ENCODE measurements at regions not wholly inside any gene's neighbourhood (a gene's known extent, or its start where the extent isn't known, plus 50 kb on each side); places are given as distances from the start of the nearest gene placed in this dataset.

DNA sequence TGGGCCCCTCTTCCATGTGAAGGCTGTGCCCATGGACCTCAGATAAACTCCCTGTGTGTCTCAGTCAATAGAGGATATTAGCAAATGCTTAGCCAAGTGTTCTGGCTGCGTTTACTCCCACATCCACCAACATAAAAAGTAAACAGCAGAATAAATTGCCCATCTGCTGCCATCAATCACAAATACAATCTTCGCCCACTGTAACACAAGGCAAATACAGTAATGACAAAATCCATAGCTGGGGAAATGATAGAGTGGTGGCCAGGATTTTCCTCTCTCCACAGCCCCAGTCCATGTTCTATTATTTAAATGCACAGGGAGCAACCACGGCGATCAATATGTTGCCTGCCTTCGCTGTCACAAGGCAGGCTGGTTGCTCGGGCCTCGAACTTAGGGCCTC is 376.5 kb downstream of the UQCRFS1 start:
- DNase-seq (ENCODE audit: low read depth, low spot score) = no peak
- TF ChIP-seq, protein P1, sequence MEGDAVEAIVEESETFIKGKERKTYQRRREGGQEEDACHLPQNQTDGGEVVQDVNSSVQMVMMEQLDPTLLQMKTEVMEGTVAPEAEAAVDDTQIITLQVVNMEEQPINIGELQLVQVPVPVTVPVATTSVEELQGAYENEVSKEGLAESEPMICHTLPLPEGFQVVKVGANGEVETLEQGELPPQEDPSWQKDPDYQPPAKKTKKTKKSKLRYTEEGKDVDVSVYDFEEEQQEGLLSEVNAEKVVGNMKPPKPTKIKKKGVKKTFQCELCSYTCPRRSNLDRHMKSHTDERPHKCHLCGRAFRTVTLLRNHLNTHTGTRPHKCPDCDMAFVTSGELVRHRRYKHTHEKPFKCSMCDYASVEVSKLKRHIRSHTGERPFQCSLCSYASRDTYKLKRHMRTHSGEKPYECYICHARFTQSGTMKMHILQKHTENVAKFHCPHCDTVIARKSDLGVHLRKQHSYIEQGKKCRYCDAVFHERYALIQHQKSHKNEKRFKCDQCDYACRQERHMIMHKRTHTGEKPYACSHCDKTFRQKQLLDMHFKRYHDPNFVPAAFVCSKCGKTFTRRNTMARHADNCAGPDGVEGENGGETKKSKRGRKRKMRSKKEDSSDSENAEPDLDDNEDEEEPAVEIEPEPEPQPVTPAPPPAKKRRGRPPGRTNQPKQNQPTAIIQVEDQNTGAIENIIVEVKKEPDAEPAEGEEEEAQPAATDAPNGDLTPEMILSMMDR (IDR thresholded peaks at IDR 0.05; ENCODE audit: low read depth, low read length) = no peak
- in situ Hi-C loops (cut with HindIII; ENCODE audit: low sequenced_read_pairs) = no loop called here
- no peak overlapping the region for H3K4me3 ChIP-seq (ENCODE audit: low read depth, low read length)

DNA sequence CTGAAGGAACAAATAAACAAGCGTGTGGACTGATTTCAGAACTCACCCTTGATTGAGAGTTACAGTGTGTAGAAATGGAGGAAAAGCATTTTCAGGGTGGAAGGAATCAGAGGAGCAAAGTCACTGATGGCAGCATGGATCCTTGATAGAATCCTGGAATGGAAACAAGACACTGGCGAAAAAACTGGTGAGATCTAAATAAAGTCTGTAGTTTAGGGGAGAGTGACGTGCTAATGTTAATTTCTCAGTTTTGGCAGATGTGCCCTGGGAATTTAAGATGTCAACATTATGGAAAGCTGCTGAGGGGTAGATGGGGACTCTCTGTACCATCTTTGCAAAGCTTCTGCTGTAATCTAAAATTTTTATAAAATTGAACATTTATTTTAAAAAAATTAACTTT is 378.0 kb downstream of the UQCRFS1 start:
- DNase-seq (ENCODE audit: low read depth, low spot score) = no peak
- H3K4me3 ChIP-seq (ENCODE audit: low read depth, low read length) = no peak overlapping the region
- TF ChIP-seq, protein P1 (IDR thresholded peaks at IDR 0.05; ENCODE audit: low read depth, low read length) = no peak
- in situ Hi-C loops (cut with HindIII; ENCODE audit: low sequenced_read_pairs) = no loop called here

DNA sequence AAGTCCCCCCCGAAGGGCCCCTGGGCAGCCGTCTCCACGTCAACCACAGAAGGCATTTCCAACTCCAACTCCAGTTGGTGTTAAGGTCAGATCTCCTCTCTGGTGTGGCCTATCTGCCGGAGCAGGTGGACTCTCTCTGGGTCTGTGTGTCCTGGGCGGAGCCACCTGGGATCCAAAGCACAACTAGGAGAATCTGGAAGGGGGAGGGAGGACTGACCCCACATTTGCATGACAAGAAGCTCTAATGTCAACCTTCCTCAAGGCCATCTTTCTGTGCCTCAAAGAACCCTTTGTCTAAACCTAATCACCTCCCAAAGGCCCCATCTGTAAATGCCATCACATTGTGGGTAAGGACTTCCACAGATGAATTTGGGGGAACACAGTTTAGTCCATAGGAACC is 381.5 kb downstream of the UQCRFS1 start:
- DNase-seq (ENCODE audit: low read depth, low spot score) = no peak
- H3K4me3 ChIP-seq (ENCODE audit: low read depth, low read length) = no peak overlapping the region
- in situ Hi-C loops (cut with HindIII; ENCODE audit: low sequenced_read_pairs) = no loop called here
- TF ChIP-seq, protein P1 (IDR thresholded peaks at IDR 0.05; ENCODE audit: low read depth, low read length) = no peak

DNA sequence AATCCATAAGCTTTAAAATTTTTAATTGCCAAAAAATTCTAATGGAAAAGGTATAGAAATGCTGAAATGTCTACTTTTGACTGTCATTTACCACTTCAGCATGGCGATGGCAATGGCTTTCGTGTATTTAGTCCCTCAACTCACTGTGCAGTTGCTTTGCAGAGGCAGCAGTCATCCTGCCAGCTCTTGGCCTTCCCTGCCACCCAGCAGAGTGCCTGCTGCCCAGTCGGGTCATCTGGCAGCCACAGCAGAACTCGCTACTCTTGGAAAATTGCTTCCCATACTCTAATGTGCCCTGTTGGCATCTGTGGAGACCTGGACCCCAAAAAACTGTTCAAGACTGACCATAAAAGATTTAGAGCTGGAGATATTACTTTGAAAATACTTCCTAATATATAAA is 383.2 kb downstream of the UQCRFS1 start:
- in situ Hi-C loops (cut with HindIII; ENCODE audit: low sequenced_read_pairs) = no loop called here
- TF ChIP-seq, protein P1 (IDR thresholded peaks at IDR 0.05; ENCODE audit: low read depth, low read length) = no peak
- H3K4me3 ChIP-seq (ENCODE audit: low read depth, low read length) = no peak overlapping the region
- no peak for DNase-seq (ENCODE audit: low read depth, low spot score)

DNA sequence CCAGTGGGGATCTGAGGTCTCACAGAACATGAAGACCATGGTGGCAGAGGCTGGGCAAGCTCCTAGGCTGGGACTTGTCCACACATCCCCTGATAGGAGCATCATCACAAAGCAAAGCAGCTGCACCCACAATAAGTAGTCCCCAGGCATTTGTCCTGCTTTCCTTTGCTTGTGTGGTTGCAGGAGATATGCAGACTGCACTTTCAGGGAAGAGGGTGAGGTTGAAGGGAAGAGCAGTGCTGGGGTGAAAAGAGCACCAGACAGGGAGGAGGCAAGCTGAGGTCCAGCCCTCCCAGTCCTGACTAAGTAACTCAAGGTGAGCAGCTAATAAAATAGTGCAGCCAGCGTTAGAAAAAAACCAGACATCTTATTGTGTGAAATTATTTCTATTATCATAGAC is 383.6 kb downstream of the UQCRFS1 start:
- TF ChIP-seq, protein P1 (IDR thresholded peaks at IDR 0.05; ENCODE audit: low read depth, low read length) = no peak
- in situ Hi-C loops (cut with HindIII; ENCODE audit: low sequenced_read_pairs) = no loop called here
- H3K4me3 ChIP-seq (ENCODE audit: low read depth, low read length) = no peak overlapping the region
- DNase-seq (ENCODE audit: low read depth, low spot score) = no peak

DNA sequence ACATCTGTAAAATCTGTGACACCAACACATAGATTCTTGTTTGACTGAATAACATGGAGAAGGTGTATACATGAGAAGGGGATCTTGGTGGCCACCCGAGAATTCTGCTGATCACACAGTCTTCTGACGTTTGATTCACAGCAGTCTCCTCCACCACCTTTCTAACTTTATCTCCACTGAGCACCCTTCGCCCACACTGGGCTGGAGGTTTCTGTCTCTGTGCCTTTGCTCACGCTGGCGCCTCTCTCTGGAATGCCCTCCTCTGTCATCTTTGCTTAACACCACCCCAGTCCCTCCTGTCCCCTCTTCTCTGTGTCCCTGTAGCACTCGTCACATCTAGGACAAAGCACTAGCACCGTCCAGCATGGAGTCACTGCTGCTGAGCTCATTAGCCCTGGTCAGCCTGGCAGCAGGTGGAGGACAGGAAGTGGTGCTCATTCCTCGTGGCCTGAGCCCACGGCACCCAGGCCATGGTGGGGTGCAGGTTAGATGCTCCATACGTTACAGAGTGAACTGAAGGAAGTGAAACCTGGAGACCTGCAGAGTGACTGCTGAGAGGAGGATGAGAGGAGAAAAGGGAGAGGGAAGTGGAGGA is 384.6 kb downstream of the UQCRFS1 start:
- in situ Hi-C loops (cut with HindIII; ENCODE audit: low sequenced_read_pairs) = no loop called here
- no peak for DNase-seq (ENCODE audit: low read depth, low spot score)
- H3K4me3 ChIP-seq (ENCODE audit: low read depth, low read length) = no peak overlapping the region
- TF ChIP-seq, protein P1 (IDR thresholded peaks at IDR 0.05; ENCODE audit: low read depth, low read length) = no peak

DNA sequence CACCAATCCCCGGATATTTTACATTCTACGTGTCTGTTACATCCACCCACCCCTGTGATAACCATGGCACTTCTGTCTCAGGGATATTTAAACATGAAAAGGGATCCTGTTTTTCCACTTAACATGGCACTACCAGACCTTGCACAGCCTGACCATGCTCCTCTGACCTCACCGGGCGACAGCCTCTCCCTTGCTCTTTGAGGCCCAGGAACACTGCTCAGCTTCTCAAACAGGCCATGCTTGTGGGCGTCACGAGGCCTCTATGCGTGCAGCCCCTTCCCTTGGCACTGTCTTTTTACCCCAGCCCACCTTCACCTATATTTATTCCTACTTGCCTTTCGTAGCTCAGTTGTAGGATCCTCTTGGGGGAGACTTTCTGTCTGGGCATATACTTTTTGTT is 385.6 kb downstream of the UQCRFS1 start:
- DNase-seq (ENCODE audit: low read depth, low spot score) = no peak
- no peak overlapping the region for H3K4me3 ChIP-seq (ENCODE audit: low read depth, low read length)
- TF ChIP-seq, protein P1 (IDR thresholded peaks at IDR 0.05; ENCODE audit: low read depth, low read length) = no peak
- in situ Hi-C loops (cut with HindIII; ENCODE audit: low sequenced_read_pairs) = no loop called here

Data from astrocyte of the spinal cord (primary cell).